HEK293 (cell line): ENCODE measurements at regions not wholly inside any gene's neighbourhood (a gene's known extent, or its start where the extent isn't known, plus 50 kb on each side); places are given as distances from the start of the nearest gene placed in this dataset.
A peak's percentile ranks its signal among the peaks of the same experiment; 100 is the strongest.

ENCODE experiments used
- CTCF ChIA-PET: fragments of 350-600 bp; formaldehyde crosslinking; extraction: SDS; loops from one replicate; lab custom pipeline; 2021; ENCODE audit warnings: antibody characterized with exemption; lab: Yijun Ruan, JAX
- POLR2A ChIA-PET: fragments of 300-600 bp; formaldehyde crosslinking; extraction: SDS; loops from one replicate; lab custom pipeline; 2020; ENCODE audit warnings: antibody characterized with exemption, inconsistent platforms; lab: Yijun Ruan, JAX
- H3K27ac ChIP-seq: fragments of 200-500 bp; sonication (Bioruptor generic); 2 replicates; pipeline ENCODE4 v1.5.1; 2014; ENCODE audit warnings: low read depth, low read length, control low read depth, inconsistent platforms; ENCODE audit errors: extremely low read depth
- H3K36me3 ChIP-seq, 2 experiments: fragments of 200-500 bp in 1 of 2; sonication (Bioruptor generic) in 1 of 2; 1 replicate in 1 of 2; 2 replicates in 1 of 2; pipeline ENCODE4 v1.5.1; 2014 to 2017; ENCODE audit warnings: inconsistent platforms in 2 of 2, low read length in 2 of 2; ENCODE audit not compliant: control insufficient read depth in 2 of 2, insufficient read depth in 1 of 2
- H3K4me1 ChIP-seq: fragments of 200-500 bp; sonication (Bioruptor generic); 2 replicates; pipeline ENCODE4 v1.5.1; 2014; ENCODE audit warnings: mild to moderate bottlenecking, low read length, inconsistent platforms; ENCODE audit not compliant: control insufficient read depth, insufficient read depth
- H3K4me3 ChIP-seq: 2 replicates; pipeline ENCODE4 v1.5.1; 2011; ENCODE audit warnings: low read depth, mild to moderate bottlenecking, control low read depth, low read length, moderate library complexity
- H3K9me3 ChIP-seq: fragments of 200-500 bp; sonication (Bioruptor generic); 2 replicates; pipeline ENCODE4 v1.5.1; 2014; ENCODE audit warnings: low read depth, low read length, inconsistent platforms; ENCODE audit not compliant: control insufficient read depth, insufficient read depth
- GLIS1 ChIP-seq: fragments of 450-650 bp; formaldehyde crosslinking; IDR thresholded peaks from 2 replicates; pipeline ENCODE4 v1.5.1; 2016; ENCODE audit warnings: missing biosample characterization, missing genetic modification characterization
- PBX3 ChIP-seq: sonication (generic); formaldehyde crosslinking; IDR thresholded peaks from 2 replicates; pipeline ENCODE4 v1.8.1; 2022; ENCODE audit warnings: mild to moderate bottlenecking, moderate library complexity, missing genetic modification reagents
- SP3 ChIP-seq: fragments of 450-650 bp; formaldehyde crosslinking; IDR thresholded peaks from 2 replicates; pipeline ENCODE4 v1.5.1; 2016; ENCODE audit warnings: missing biosample characterization, missing genetic modification characterization
- SP7 ChIP-seq: fragments of 450-650 bp; formaldehyde crosslinking; IDR thresholded peaks from 2 replicates; pipeline ENCODE4 v1.5.1; 2016; ENCODE audit warnings: missing biosample characterization, missing genetic modification characterization
- ZBTB11 ChIP-seq: fragments of 450-650 bp; formaldehyde crosslinking; conservative IDR thresholded peaks from 2 replicates; pipeline ENCODE4 v1.5.1; 2016; ENCODE audit warnings: low read depth, missing biosample characterization, missing genetic modification characterization
- ZBTB17 ChIP-seq: fragments of 450-650 bp; formaldehyde crosslinking; IDR thresholded peaks from 2 replicates; pipeline ENCODE4 v1.5.1; 2016; ENCODE audit warnings: missing biosample characterization, missing genetic modification characterization
- ZNF146 ChIP-seq: fragments of 450-650 bp; formaldehyde crosslinking; IDR thresholded peaks from 2 replicates; pipeline ENCODE4 v1.5.1; 2016; ENCODE audit warnings: missing biosample characterization, missing genetic modification characterization
- ZNF155 ChIP-seq: fragments of 450-650 bp; formaldehyde crosslinking; IDR thresholded peaks from 2 replicates; pipeline ENCODE4 v1.5.1; 2016; ENCODE audit warnings: missing biosample characterization, missing genetic modification characterization
- ZNF391 ChIP-seq: fragments of 450-650 bp; formaldehyde crosslinking; IDR thresholded peaks from 2 replicates; pipeline ENCODE4 v1.5.1; 2016; ENCODE audit warnings: low read depth, missing biosample characterization, missing genetic modification characterization, borderline replicate concordance
- ZNF488 ChIP-seq: fragments of 450-650 bp; formaldehyde crosslinking; IDR thresholded peaks from 2 replicates; pipeline ENCODE4 v1.5.1; 2016; ENCODE audit warnings: missing biosample characterization, missing genetic modification characterization
- ZNF510 ChIP-seq: fragments of 450-650 bp; formaldehyde crosslinking; IDR thresholded peaks from 2 replicates; pipeline ENCODE4 v1.5.1; 2018; ENCODE audit warnings: mild to moderate bottlenecking, missing genetic modification characterization, missing biosample characterization; ENCODE audit not compliant: insufficient replicate concordance
- ZNF571 ChIP-seq: fragments of 450-650 bp; formaldehyde crosslinking; IDR thresholded peaks from 2 replicates; pipeline ENCODE4 v1.5.0; 2017; ENCODE audit warnings: missing biosample characterization, missing genetic modification characterization
- TF ChIP-seq, protein P1 (sequence below): fragments of 450-650 bp; formaldehyde crosslinking; IDR thresholded peaks from 2 replicates; pipeline ENCODE4 v1.5.1; 2017; ENCODE audit warnings: missing biosample characterization, mild to moderate bottlenecking, missing genetic modification characterization, moderate library complexity
- TF ChIP-seq, protein P2 (sequence below): fragments of 450-650 bp; formaldehyde crosslinking; IDR thresholded peaks from 2 replicates; pipeline ENCODE4 v1.5.1; 2016; ENCODE audit warnings: missing biosample characterization, missing genetic modification characterization

GRCh38 chr5:145506185-145506850 is 328.8 kb downstream of the PRELID2 start:
- Histone ChIP-seq H3K4me3 (no peak overlapping the region), H3K36me3 (no peaks in the 10 kb centered on the region), H3K4me1 (no peaks in the 10 kb centered on the region)
- CTCF ChIA-PET = no interaction called here
- POLR2A ChIA-PET = no interaction called here
- no peak for TF ChIP-seq ZNF155 (tag by site-specific recombination)
- no peak for TF ChIP-seq ZNF488
- TF ChIP-seq, all 188 proteins: peak for 0
- Histone ChIP-seq H3K9me3 (no peaks in the 10 kb centered on the region), H3K27ac (no peak overlapping the region)

GRCh38 chr5:145502906-145503305 is 332.2 kb downstream of the PRELID2 start:
- H3K4me1 ChIP-seq = no peaks in the 10 kb centered on the region
- no peak overlapping the region for H3K27ac ChIP-seq
- ChIA-PET CTCF (no interaction called here), POLR2A (no interaction called here)
- TF ChIP-seq ZNF391 (tag by site-specific recombination) (no peak), ZBTB17 (no peak), SP7 (no peak), ZNF146 (tag by site-specific recombination) (no peak)
- no peaks in the 10 kb centered on the region for H3K36me3 ChIP-seq
- no peak overlapping the region for H3K4me3 ChIP-seq
- H3K9me3 ChIP-seq = no peaks in the 10 kb centered on the region

GRCh38 chr5:145500710-145501109 is 334.4 kb downstream of the PRELID2 start:
- no peaks in the 10 kb centered on the region for H3K9me3 ChIP-seq
- H3K36me3 ChIP-seq = no peaks in the 10 kb centered on the region
- ChIA-PET CTCF (no interaction called here), POLR2A (no interaction called here)
- no peaks in the 10 kb centered on the region for H3K4me1 ChIP-seq
- TF ChIP-seq ZNF510 (tag by site-specific recombination) (no peak), SP3 (tag by site-specific recombination) (no peak), PBX3 (CRISPR knock-in tag) (no peak), ZNF571 (tag by site-specific recombination) (no peak), ZBTB11 (tag by site-specific recombination) (no peak), GLIS1 (peak; percentile 72)
- TF ChIP-seq, protein P1, sequence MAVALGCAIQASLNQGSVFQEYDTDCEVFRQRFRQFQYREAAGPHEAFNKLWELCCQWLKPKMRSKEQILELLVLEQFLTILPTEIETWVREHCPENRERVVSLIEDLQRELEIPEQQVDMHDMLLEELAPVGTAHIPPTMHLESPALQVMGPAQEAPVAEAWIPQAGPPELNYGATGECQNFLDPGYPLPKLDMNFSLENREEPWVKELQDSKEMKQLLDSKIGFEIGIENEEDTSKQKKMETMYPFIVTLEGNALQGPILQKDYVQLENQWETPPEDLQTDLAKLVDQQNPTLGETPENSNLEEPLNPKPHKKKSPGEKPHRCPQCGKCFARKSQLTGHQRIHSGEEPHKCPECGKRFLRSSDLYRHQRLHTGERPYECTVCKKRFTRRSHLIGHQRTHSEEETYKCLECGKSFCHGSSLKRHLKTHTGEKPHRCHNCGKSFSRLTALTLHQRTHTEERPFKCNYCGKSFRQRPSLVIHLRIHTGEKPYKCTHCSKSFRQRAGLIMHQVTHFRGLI (tag by site-specific recombination) = no peak
- TF ChIP-seq, protein P2, sequence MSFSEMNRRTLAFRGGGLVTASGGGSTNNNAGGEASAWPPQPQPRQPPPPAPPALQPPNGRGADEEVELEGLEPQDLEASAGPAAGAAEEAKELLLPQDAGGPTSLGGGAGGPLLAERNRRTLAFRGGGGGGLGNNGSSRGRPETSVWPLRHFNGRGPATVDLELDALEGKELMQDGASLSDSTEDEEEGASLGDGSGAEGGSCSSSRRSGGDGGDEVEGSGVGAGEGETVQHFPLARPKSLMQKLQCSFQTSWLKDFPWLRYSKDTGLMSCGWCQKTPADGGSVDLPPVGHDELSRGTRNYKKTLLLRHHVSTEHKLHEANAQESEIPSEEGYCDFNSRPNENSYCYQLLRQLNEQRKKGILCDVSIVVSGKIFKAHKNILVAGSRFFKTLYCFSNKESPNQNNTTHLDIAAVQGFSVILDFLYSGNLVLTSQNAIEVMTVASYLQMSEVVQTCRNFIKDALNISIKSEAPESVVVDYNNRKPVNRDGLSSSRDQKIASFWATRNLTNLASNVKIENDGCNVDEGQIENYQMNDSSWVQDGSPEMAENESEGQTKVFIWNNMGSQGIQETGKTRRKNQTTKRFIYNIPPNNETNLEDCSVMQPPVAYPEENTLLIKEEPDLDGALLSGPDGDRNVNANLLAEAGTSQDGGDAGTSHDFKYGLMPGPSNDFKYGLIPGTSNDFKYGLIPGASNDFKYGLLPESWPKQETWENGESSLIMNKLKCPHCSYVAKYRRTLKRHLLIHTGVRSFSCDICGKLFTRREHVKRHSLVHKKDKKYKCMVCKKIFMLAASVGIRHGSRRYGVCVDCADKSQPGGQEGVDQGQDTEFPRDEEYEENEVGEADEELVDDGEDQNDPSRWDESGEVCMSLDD (tag by site-specific recombination) = no peak
- no peak overlapping the region for H3K27ac ChIP-seq
- no peak overlapping the region for H3K4me3 ChIP-seq
